ENCODE measurements at regions not wholly inside any gene's neighbourhood (a gene's known extent, or its start where the extent isn't known, plus 50 kb on each side); places are given as distances from the start of the nearest gene placed in this dataset.
A peak's percentile ranks its signal among the peaks of the same experiment; 100 is the strongest.
"Not testable (repeated sequence)": the region's sequence is repeated elsewhere in the genome, so short reads cannot be mapped to it uniquely, and the experiment has no call there.

DNA sequence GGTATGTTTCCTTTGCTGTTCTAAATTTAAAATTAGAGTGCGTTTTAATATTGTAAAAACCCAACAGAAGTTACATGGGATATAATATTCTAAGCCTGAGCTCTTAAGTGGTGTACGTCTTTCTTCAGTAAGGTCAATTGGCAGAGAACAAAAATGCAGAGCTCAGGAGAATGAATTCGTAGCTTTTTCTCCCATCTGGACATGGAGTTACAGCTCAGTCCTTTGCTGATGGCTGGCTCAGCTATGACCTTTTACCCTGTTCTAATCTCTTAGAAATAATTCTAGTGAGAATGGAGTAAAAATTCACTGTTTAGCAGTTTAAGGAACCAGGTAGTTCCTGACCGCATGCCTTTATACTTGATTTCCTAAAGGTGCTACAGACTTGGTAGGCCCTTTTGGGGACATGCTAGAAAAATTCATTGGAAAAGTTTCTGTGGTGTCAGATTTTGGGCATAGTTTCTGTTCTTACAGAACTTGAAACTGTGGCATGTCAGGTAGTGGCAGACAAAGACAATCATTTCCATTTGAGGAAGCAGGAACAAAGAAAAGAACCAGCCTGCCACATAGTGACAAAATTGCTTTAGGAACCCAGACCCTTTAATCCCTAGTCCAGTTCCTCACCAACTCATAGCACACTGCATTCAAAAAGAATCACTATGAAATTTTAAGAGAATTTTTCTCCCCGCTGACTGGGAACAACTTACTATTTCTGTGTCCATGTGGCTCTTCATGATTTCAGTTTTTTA, 566.8 kb upstream of the ZNF804A start:
- DNase-seq, result peak in 1 of 2 experiments; percentile 6

DNA sequence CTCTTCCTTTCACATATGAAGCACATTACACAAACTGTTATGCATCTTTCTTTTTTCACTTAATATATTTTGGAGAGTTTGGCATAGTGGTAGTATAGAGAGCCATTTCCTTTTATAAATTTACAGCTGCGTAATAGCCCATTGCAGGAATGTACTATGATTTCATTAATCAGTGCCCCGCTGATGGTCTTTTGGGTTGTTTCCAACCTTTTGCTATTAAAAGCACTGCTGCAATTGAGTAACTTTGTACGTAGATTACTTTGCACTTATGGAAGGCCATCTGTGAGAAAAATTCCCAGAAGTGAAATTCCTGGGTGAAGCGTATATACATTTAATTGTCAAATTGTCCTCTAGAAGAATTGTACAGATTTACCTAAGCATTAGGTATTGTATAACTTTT, 565.3 kb upstream of the ZNF804A start:
- no peak for DNase-seq

DNA sequence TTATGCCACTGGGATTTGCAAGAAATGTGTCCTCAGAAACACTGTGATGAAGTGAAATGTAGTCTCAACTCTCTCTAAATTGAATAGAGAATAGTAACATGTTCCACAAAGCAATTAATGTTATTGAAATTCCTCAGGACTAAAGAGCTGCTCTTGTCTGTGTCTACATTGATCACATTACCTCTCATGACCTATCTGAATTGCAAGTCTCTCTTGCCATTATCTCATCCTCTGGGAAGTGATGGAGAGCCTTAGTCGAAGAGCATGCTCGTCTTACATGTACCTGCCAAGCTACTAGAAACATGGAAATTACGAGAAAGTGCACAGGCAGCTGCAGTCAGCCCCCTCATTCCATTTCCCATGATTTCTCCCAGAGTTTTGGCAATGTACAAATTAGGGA, 561.1 kb upstream of the ZNF804A start:
- DNase-seq, result no peak

DNA sequence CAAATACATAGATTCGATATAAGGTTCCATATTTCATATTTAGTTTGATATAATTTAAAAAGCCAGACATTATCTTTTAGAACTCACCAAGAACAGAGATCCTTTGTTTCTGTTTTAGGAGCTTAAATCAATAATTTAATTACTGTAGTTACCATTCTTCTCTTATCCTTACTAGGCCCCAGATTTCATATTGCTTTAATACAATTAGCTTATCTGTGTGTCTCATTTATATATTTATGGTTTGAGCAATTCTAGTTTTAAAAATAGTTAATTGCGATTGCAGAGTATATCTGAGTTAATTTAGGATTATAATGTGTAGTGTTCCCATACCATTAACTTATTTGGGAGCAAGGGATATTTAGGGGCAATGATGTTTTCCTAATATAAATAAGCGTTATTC, 558.8 kb upstream of the ZNF804A start:
- DNase-seq, result no peak

DNA sequence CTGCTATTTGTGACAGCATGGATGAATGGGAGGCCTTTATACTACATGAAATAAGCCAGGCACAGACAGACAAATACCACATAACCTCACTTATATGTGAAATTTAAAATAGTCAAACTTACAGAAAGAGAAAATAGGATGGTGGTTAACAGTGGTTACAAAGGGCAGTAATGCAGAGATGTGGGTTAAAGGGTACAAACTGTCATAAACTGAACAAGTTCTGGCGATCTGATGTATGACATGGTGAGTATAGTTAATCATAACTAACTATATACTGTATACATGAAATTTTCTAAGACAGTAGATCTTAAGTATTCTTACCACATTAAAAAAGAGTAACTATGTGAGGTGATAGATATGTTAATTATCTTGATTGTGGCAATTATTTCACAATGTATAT, 558.1 kb upstream of the ZNF804A start:
- no peak for DNase-seq

DNA sequence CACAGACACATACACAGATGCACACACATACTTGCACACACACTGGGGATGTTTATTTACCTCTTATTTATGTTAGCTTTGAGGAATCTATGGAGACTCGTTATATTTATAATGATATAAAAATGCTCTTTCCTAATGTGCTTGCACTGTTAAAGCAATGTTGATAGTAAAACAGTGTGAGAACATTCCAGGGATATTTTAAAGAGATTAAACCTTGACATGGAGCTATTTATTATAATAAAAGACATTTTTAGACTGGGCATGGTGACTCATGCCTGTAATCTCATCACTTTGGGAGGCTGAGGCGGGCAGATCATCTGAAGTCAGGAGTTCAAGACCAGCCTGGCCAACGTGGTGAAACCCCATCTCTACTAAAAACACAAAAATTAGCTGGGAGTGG, 557.3 kb upstream of the ZNF804A start:
- DNase-seq, result no peak

DNA sequence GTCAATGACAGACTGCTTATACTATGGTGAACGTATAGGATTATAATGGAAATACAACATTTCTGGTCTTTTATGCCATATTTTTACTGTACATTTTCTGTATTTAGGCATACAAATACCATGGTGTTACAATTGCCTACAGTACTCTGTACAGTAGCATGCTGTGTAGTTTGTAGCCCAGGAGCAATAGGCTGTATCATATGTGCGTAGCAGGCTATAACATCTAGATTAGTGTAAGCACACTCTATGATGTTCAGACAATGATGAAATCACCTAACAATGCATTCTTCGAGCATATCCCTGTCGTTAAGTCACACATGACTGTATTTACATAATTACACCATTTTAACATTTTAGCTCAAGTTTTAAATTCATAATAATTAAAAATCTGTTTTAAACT, 556.6 kb upstream of the ZNF804A start:
- no peak for DNase-seq

DNA sequence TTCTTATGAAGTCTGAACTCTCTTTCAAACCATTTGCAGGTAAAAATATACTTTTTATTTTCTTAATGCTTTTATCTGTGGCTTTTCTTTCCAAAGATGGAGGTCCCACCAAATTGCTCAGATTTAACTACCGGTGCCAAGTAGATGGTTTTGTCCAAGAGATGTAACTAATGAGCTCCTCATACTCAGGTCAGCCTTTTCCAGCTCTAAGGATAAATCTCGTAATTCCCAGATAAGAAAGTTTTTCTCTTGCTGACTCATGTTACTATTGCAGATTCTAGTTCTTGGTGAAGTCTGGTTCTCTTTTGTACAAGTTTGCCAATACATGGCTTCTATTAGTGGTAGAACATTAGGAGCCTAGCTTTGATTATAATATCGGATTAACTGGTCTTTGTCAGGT, 550.8 kb upstream of the ZNF804A start:
- no peak for DNase-seq

DNA sequence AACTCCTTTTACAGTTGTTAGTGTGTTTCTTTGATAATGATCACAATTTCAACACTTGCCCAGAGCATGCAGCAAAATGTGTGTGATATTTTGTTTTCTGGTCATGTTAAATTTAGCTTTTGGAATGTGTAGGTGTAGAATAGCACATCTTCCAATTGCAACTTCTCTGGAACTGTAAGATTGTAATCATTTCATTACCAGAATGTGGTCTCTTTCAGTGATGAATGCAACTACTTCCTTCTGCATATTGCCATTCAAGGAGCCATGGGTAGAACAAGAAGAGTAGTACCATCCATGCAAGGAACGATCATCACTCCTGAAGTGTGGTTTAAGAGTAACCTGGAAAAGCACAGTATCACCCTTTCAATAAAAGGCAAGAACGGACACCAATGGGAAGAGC, 548.8 kb upstream of the ZNF804A start:
- no peak for DNase-seq

DNA sequence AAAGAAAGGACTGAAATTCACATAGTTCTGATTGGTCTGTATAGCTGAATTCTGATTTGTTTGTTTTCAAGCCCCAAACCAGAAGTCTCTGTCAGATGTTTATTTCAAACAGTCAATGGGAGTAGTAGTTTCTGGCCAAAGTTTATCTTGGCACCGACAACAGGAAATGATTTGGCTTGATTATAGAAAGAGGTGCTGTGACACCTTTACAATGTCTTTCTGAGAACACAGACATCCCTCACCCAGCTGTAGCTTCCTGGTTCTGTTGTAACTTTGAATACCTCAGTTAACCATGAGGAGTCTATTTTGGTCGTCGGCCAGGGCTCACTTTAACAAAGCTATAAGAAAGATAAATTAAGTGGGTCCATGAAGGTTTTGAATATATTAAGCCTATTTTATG, 545.0 kb upstream of the ZNF804A start:
- peak in 1 of 2 experiments; percentile 15 for DNase-seq

DNA sequence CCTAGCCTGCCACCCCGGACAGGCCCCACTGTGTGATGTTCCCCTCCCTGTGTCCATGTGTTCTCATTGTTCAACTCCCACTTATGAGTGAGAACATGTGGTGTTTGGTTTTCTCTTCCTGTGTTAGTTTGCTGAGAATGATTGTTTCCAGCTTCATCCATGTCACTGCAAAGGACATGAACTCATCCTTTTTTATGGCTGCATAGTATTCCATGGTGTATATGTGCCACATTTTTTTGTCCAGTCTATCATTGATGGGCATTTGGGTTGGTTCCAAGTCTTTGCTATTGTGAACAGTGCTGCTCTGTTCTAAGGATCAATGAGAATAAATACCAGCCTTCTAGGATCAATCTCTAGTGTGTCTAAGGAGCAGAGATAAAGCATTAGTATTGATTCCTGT, 543.9 kb upstream of the ZNF804A start:
- not testable (repeated sequence) for DNase-seq

DNA sequence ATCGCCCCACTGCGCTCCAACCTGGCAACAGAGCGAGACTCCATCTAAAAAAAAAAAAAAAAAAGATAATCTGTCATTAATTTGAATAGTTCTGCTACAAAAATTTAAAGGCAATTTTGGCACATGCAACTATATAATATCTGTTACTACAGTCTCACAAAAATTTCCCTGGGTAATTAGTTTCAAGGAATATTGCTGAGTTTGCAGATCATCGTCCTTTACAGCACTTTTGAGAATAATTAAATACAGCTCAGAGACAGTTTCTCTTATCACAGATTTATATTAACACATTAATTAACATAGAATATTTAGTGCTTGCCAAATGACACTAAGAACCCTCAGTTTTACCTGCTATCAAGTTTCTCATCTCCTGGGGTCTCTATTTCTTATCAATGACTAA, 540.4 kb upstream of the ZNF804A start:
- DNase-seq, result no peak

DNA sequence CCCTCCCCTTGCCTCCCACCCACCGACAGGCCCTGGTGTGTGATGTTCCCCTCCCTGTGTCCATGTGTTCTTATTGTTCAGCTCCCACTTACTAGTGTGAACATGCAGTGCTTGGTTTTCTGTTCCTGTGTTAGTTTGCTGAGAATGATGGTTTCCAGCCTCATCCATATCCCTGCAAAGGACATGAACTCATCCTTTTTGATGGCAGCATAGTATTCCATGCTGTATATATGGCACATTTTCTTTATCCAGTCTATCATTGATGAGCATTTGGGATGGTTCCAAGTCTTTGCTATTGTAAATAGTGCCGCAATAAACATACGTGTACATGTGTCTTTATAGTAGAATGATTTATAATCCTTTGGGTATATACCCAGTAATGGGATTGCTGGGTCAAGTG, 538.1 kb upstream of the ZNF804A start:
- not testable (repeated sequence) for DNase-seq

DNA sequence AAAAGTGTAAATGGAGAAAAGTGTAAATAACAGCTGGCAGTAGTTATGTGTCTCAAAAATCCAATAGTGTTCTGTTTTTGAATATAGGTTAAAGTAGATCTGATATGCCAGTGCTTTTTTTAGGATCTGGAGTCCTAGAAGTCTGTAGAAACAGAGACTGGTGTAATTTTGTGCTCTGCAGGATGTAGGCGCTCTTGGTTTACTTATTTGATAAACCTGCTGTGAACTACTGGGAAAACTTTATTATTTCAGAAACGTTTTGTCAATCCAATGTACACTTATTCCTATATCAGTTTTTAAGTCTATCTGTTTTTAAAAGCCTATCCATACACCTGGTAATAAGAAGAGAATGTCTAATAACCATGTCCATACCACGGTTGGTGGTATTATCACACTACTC, 530.8 kb upstream of the ZNF804A start:
- peak in 1 of 2 experiments; percentile 1 for DNase-seq

DNA sequence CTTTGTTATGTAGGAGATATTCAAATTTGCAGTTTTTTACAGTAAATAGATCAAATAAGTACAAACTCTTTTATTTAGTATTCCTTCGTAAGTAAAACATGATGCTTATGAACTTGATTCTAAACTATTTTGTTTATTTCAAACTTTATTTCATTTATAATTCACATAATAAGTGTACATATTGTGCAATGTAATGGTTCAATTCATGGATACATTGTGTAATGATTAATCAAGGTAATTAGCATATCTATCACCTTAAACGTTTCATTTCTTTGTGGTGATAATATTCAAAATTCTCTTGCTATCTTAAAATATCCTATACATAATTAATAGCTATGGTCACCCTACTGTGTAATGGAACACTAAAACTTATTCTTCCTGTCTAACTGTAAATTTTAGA, 525.9 kb upstream of the ZNF804A start:
- no peak for DNase-seq

DNA sequence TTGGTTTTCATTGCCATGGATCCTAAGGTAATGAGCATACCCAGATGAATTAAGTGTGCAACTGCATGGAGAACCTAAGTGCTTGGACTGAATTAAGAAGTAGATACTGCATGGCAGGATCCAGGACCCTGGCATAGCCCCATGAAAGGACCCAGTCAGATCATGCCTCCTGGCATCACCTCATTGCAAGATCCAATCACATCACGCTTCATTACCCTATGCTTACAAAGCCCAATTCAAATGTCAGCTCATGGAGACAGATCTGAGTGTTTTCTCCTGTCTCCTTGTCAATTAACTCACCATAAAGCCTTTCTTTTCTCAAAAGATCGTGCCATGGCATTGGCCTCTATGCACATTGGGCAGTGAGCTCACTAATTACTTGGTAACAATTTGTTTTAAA, 519.8 kb upstream of the ZNF804A start:
- no peak for DNase-seq

DNA sequence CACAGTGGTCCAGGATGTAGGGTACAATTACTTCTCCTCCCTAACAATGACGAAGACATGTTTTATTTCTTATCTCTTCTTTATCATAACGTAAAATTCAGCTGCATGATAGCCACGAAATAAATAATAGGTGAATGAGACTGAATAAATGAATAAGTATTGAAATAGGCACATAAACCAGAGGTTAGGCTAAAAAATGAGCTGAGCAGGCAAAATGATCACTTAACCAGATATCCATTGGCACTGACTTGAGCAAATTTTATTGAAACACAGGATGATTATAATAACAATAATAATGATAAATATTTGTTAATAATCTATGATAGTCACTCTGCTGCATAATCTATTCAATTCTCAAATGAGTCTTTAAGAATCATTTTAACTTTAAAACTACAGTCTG, 506.9 kb upstream of the ZNF804A start:
- no peak for DNase-seq

DNA sequence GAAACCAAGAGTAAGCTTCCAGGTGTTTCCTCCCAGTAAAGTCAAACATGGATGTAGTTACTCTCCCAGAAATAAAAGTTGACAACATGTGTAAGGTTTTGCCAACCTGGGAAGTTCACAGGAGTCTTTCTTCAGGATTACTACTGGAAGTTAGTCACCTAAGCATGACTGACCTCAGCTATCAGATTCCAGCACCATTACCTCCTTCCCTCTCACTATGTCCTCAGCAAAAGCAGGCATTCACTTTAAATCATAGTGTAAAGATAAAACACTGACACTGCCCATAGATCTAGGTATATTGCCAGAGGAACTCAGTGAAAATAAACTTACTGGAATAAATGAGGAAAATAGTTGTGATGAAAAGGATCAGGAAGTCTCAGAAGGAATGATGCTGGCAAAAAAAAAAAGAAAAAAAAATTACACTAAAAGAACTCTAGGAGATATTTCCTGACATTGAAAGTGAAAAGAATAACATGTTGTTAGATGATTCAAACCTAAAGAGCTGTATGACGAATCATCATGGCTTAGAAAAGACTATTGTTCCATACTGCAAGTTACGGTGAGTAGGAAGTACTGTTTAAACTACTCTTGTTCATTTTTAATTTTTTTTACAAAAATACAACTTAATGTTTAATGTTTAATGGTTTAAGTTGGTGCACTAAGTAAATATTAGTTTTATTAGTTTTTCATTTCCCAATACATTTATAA, 484.5 kb upstream of the ZNF804A start:
- no peak for DNase-seq

DNA sequence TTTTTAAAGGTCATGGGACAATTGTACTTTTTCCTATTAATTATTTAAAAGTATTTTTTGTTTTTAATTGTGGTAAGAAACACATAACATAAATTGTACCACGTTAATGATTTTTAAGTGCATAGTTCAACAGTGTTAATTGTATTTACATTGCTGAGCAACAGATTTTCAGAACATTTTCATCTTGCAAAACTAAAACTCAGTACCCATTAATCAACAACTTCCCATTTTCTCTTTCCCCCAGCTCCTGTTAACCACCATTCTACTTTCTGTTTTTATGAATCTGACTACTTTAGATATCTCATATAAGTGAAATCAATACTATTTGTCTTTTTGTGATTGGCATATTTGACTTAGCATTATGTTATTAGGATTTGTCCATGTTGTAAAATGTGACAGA, 483.9 kb upstream of the ZNF804A start:
- no peak for DNase-seq

DNA sequence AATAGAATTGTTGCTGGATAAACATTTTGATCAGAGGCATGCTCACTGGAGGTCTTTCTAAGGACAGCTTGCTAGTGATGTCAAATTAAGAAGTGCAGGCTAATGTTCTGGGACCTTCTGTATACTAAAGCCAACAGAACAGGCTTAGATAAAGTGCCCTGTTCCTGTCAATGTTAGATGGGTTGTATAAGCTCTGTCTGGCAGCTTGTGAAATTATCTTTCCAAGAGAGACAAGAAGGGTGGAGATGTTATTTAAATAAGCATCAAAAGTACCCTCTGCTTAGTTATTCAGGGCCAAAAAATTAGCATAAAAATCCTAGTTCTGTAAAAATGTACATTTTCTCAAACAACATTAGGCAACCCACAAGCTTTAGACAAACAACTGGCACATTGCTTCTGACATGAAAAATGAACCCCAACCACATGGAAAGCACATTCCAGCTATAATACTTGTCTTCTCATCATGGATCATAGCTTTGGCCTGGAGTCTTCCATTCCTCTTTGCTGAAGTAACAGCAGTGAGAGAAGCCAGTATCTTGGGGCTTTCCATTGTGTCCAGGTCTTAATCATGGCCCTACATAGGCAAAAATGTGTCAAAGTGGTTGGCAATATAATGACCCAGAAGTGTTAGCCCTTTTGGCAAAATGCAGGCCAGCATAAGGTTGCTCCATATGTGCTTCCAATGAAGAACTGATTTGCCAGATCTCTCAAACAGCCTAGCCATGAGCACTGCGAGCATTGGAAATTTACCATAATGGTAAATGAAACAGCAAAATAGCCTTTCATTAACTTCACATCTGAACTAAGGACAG, 478.1 kb upstream of the ZNF804A start:
- no peak for DNase-seq

DNA sequence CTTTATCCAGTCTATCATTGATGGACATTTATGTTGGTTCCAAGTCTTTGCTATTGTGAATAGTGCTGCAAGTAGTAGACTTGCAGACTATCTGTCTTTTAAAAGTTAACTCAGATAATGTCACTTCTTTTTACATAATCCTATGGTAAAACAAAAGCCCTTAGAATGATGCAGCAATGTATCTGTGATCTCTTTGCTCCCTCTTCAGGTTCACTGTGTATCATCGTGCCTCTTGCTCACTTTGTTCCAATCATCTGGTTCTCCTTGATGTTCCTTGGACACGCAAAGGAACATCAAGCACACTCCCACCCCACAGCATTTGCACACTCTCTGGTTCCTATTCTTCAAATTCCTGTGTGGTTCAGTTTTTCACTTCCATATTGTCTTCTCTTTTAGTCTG, 472.5 kb upstream of the ZNF804A start:
- DNase-seq, result no peak

DNA sequence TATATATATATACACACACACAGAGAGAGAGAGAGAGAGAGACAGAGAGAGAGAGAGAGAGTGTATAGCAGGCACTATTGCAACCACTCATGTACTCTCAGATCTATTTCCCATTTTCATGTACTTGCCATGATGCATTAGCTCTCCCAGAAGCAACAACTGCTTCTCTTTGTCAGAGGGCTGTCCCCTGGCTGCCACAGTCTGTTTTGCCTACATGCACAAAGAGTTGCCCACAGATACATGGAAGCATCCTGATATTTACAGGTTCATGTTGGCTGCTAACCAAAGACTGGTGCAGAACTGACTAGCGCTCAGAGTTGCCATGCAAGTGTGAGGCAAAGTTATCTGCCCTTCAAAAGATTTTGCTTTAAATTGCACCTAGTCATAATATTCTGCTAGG, 469.3 kb upstream of the ZNF804A start:
- no peak for DNase-seq

DNA sequence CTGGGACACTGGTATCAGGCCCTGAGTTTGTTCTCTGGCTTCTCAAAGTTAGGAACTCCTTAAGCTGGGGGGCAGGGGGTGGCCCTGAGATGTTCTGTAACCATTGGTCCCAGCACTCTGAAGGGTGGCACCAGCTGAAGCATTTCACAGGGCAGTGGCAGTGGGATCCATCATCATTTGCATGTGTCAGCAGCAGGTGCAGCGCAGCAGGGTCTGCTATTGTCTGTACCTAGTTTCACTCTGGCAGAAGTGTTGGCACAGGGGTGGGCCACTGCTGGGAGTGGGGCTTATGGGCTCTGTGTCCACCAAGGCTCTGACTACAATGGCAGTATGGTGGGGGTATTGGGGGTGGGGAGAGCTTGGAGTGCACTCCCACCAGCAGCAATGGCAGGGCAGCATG, 460.4 kb upstream of the ZNF804A start:
- peak; percentile 6 to 80 for DNase-seq

DNA sequence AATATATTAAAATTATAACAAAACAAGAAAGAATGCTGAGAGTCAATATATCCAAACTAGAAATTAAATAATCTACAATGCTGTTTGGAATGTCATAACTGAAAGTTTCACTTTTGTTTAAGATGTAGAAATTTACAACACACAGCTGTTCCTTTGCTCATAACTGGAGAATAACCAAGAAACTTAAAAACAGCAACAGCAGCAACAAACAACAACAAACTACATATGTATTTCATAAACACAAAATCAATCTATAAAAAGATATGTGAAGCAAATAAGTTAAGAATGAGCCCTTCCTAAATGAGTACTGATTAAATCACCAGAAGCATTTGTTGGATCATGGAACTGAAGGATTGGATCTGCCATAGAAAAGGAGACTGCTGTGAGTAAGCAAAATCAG, 456.5 kb upstream of the ZNF804A start:
- DNase-seq, result no peak

Measured in NCI-H526 (cell line).